H1 (cell line): ENCODE measurements at regions not wholly inside any gene's neighbourhood (a gene's known extent, or its start where the extent isn't known, plus 50 kb on each side); places are given as distances from the start of the nearest gene placed in this dataset.

Experiments
- CTCF ChIP-seq, 3 experiments: IDR thresholded peaks; 1 replicate in 2 of 3; 2 replicates in 1 of 3; pipeline versions ENCODE4 v1.5.1 to v1.6.1; 2011; ENCODE audit warnings: low read length in 3 of 3, mild to moderate bottlenecking in 3 of 3, inconsistent platforms in 2 of 3, low read depth in 1 of 3, moderate library complexity in 1 of 3; ENCODE audit not compliant: insufficient read depth in 1 of 3; ENCODE audit errors: control extremely low read depth in 1 of 3
- RFX5 ChIP-seq: IDR thresholded peaks from 2 replicates; pipeline ENCODE4 v1.6.1; 2011; ENCODE audit warnings: low read depth, low read length, improper control_type of control experiment, borderline replicate concordance
- TBP ChIP-seq: IDR thresholded peaks from 2 replicates; pipeline ENCODE4 v1.6.1; 2011; ENCODE audit warnings: low read depth, low read length, improper control_type of control experiment

- TF ChIP-seq TBP (no peak), RFX5 (no peak), CTCF (IDR thresholded peaks at IDR 0.05; ENCODE audit: control extremely low read depth in 1 of 3, insufficient read depth in 1 of 3, low read depth in 1 of 3, low read length in 3 of 3) (no peak)
Observed at GRCh38 chr13:107554460-107554859, 660.9 kb downstream of the LIG4 start (continued).
